SU-DHL-6 (cell line): ENCODE measurements at regions not wholly inside any gene's neighbourhood (a gene's known extent, or its start where the extent isn't known, plus 50 kb on each side); places are given as distances from the start of the nearest gene placed in this dataset.

Source experiments
- CTCF ChIP-seq: fragments of 200-600 bp; sonication (generic); IDR thresholded peaks from one replicate; pipeline ENCODE4 v1.5.1; 2017; ENCODE audit warnings: antibody characterized with exemption, mild to moderate bottlenecking, low read length, moderate library complexity; ENCODE audit not compliant: insufficient read depth, poor library complexity, severe bottlenecking
- EZH2phosphoT487 ChIP-seq: fragments of 200-600 bp; sonication (generic), shearing (Covaris generic); conservative IDR thresholded peaks from 2 replicates; pipeline ENCODE4 v1.6.1; 2018; ENCODE audit warnings: mild to moderate bottlenecking, antibody characterized with exemption, low read length, moderate library complexity, mixed read lengths

- no peak for TF ChIP-seq CTCF
- TF ChIP-seq EZH2phosphoT487: no peak
These were observed 67.2 kb downstream of the MAF start for GRCh38 chr16:79533292-79533691.
